PC-3 (cell line): ENCODE measurements at regions not wholly inside any gene's neighbourhood (a gene's known extent, or its start where the extent isn't known, plus 50 kb on each side); places are given as distances from the start of the nearest gene placed in this dataset.
"Not testable (repeated sequence)": the region's sequence is repeated elsewhere in the genome, so short reads cannot be mapped to it uniquely, and the experiment has no call there.

Experiments used
- ATAC-seq: fragments of 200-7000 bp; cut with Tn5 transposase; 2 replicates; pipeline ENCODE4 v1.9.1; 2020; ENCODE audit warnings: mild to moderate bottlenecking, moderate library complexity
- BruUV-seq: library from RNA; stranded (reverse); fragments of 400-500 nt; replicated peaks from 2 replicates; lab custom pipeline; 2021; lab: Mats Ljungman, UMichigan
- CTCF ChIA-PET: fragments of 300-600 bp; sonication (Branson Sonifier 250); formaldehyde crosslinking; loops from one replicate; lab custom pipeline; 2022; ENCODE audit warnings: antibody characterized with exemption; lab: Charles Lee
- POLR2A ChIA-PET: fragments of 300-600 bp; sonication (Branson Sonifier 250); formaldehyde crosslinking; loops from one replicate; lab custom pipeline; 2022; ENCODE audit warnings: antibody characterized with exemption; ENCODE audit not compliant: unreplicated experiment; lab: Charles Lee
- DNase-seq: peaks from one replicate; pipeline ENCODE4 v3.0.0-alpha.2; 2015
- H2AFZ ChIP-seq: fragments of 300-600 bp; sonication (generic); 2 replicates; pipeline ENCODE4 v1.6.0; 2016; ENCODE audit warnings: antibody characterized with exemption, low read length
- H3F3A ChIP-seq: fragments of 300-600 bp; sonication (generic); one replicate; pipeline ENCODE4 v1.6.0; 2017; ENCODE audit warnings: antibody characterized with exemption, low read length, control low read depth, mild to moderate bottlenecking; ENCODE audit not compliant: unreplicated experiment
- H3K27ac ChIP-seq: fragments of 300-600 bp; sonication (generic); 2 replicates; pipeline ENCODE4 v1.5.1; 2016; ENCODE audit warnings: mild to moderate bottlenecking, low read length
- H3K27me3 ChIP-seq: fragments of 300-600 bp; sonication (generic); 2 replicates; pipeline ENCODE4 v1.6.1; 2016; ENCODE audit warnings: low read length, mixed read lengths
- H3K36me3 ChIP-seq: fragments of 300-600 bp; sonication (generic); 2 replicates; pipeline ENCODE4 v1.6.1; 2016; ENCODE audit warnings: low read depth, mixed run types, low read length, mixed read lengths
- H3K4me1 ChIP-seq: fragments of 300-600 bp; sonication (generic); 2 replicates; pipeline ENCODE4 v1.5.1; 2016; ENCODE audit warnings: low read length; ENCODE audit not compliant: insufficient read depth
- H3K4me2 ChIP-seq: fragments of 300-600 bp; sonication (generic); 2 replicates; pipeline ENCODE4 v1.6.0; 2016; ENCODE audit warnings: low read length
- H3K4me3 ChIP-seq: fragments of 300-600 bp; sonication (generic); 2 replicates; pipeline ENCODE4 v1.5.1; 2016; ENCODE audit warnings: mild to moderate bottlenecking, low read length, mixed read lengths
- H3K79me2 ChIP-seq: fragments of 300-600 bp; sonication (generic); 2 replicates; pipeline ENCODE4 v1.6.1; 2017; ENCODE audit warnings: low read length, mixed read lengths
- H3K9ac ChIP-seq: fragments of 300-600 bp; sonication (generic); 2 replicates; pipeline ENCODE4 v1.6.0; 2016; ENCODE audit warnings: mild to moderate bottlenecking, low read length
- H3K9me2 ChIP-seq: fragments of 300-600 bp; sonication (generic); replicated peaks from 2 replicates; pipeline ENCODE4 v1.6.1; 2016; ENCODE audit warnings: mixed run types, low read length, mixed read lengths
- H3K9me3 ChIP-seq: fragments of 300-600 bp; sonication (generic); 2 replicates; pipeline ENCODE4 v1.6.1; 2016; ENCODE audit warnings: low read length, mixed read lengths
- H4K20me1 ChIP-seq: fragments of 300-600 bp; sonication (generic); 2 replicates; pipeline ENCODE4 v1.6.1; 2016; ENCODE audit warnings: low read length, mixed read lengths
- EZH2 ChIP-seq: fragments of 300-600 bp; sonication (generic); IDR thresholded peaks from one replicate; pipeline ENCODE4 v1.6.1; 2017; ENCODE audit warnings: antibody characterized with exemption, mild to moderate bottlenecking, low read length; ENCODE audit not compliant: unreplicated experiment
- EZH2phosphoT487 ChIP-seq: fragments of 300-600 bp; sonication (generic); IDR thresholded peaks from 2 replicates; pipeline ENCODE4 v1.6.1; 2018; ENCODE audit warnings: mild to moderate bottlenecking, antibody characterized with exemption, low read length, borderline replicate concordance
- intact Hi-C: fragments of 100-400 bp; cut with micrococcal nuclease; formaldehyde crosslinking; loops from 2 replicates; pipeline ENCODE4 v1.9.0; 2023
- TF ChIP-seq, protein P1 (sequence below): fragments of 300-600 bp; sonication (generic); conservative IDR thresholded peaks from 2 replicates; pipeline ENCODE4 v1.5.1; 2017; ENCODE audit warnings: antibody characterized with exemption, low read depth, mild to moderate bottlenecking, low read length

DNA sequence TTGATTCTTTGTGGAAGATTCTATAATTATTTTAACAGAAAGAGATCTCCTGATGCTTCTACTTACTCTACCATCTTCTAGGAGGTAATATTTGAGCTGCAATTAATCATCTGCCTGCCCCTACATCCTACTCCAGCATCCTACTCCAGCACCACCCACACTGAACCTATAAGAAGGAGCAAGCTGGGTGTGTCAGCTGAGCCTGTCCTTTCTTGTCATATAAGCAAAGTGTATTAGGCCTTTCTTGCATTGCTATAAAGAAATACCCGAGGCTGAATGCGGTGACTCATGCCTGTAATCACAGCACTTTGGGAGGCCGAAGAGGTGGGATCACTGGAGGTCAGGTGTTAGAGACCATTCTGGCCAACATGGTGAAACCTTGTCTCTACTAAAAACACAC, 84.2 kb upstream of the ARG1 start:
- Histone ChIP-seq H3F3A (no peaks in the 10 kb centered on the region), H3K4me1 (no peaks in the 10 kb centered on the region), H3K9me3 (no peaks in the 10 kb centered on the region), H3K79me2 (no peaks in the 10 kb centered on the region), H3K9me2 (no peaks in the 10 kb centered on the region), H2AFZ (no peak overlapping the region), H3K9ac (no peak overlapping the region), H3K36me3 (no peaks in the 10 kb centered on the region), H3K27me3 (no peaks in the 10 kb centered on the region), H3K27ac (no peak overlapping the region), H3K4me2 (no peak overlapping the region), H3K4me3 (no peak overlapping the region), H4K20me1 (no peaks in the 10 kb centered on the region)
- ATAC-seq, result no peak
- TF ChIP-seq, protein P1, sequence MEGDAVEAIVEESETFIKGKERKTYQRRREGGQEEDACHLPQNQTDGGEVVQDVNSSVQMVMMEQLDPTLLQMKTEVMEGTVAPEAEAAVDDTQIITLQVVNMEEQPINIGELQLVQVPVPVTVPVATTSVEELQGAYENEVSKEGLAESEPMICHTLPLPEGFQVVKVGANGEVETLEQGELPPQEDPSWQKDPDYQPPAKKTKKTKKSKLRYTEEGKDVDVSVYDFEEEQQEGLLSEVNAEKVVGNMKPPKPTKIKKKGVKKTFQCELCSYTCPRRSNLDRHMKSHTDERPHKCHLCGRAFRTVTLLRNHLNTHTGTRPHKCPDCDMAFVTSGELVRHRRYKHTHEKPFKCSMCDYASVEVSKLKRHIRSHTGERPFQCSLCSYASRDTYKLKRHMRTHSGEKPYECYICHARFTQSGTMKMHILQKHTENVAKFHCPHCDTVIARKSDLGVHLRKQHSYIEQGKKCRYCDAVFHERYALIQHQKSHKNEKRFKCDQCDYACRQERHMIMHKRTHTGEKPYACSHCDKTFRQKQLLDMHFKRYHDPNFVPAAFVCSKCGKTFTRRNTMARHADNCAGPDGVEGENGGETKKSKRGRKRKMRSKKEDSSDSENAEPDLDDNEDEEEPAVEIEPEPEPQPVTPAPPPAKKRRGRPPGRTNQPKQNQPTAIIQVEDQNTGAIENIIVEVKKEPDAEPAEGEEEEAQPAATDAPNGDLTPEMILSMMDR, result no peak
- no peak for TF ChIP-seq EZH2phosphoT487
- TF ChIP-seq EZH2, result no peak
- DNase-seq, result no peak
- CTCF ChIA-PET, result no interaction called here
- BruUV-seq, result no TSS peak
- POLR2A ChIA-PET, result interaction anchor here (0.6 kb wide), 1 partner anchor 248 kb away, joined by 4 read pairs; no protein-coding TSS in a partner anchor
- intact Hi-C loops, result no loop called here

DNA sequence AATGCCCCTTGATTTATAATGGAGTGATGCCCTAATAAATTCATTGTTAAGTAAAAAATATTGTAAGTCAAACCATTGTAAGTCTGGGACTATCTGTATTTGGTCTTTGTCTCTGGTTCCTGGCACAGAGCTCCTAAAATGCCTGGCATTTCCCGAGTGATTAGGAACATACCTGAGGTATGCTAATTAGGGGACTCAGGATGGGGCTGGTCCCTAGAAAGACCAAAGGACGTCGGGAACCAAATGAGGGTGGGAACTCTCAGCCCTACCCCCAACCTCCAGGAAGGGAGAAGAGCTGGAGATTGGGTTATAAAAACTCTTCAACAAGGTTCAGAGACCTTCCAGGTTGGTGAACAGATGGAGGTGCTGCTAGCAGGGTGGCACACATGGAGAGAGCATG, 82.6 kb upstream of the ARG1 start:
- no peak overlapping the region for H3K9ac ChIP-seq
- intact Hi-C loops, result no loop called here
- H3K4me1 ChIP-seq, result no peaks in the 10 kb centered on the region
- H3F3A ChIP-seq, result no peaks in the 10 kb centered on the region
- no peak overlapping the region for H2AFZ ChIP-seq
- no peaks in the 10 kb centered on the region for H3K9me3 ChIP-seq
- no TSS peak for BruUV-seq
- H3K27ac ChIP-seq, result no peak overlapping the region
- no peaks in the 10 kb centered on the region for H3K27me3 ChIP-seq
- no peak overlapping the region for H3K4me3 ChIP-seq
- DNase-seq, result no peak
- H3K4me2 ChIP-seq, result no peak overlapping the region
- H3K9me2 ChIP-seq, result no peaks in the 10 kb centered on the region
- no peak for ATAC-seq
- H3K79me2 ChIP-seq, result no peaks in the 10 kb centered on the region
- no peak for TF ChIP-seq EZH2
- no peaks in the 10 kb centered on the region for H3K36me3 ChIP-seq
- ChIA-PET CTCF (no interaction called here), POLR2A (no interaction called here)
- H4K20me1 ChIP-seq, result no peaks in the 10 kb centered on the region

DNA sequence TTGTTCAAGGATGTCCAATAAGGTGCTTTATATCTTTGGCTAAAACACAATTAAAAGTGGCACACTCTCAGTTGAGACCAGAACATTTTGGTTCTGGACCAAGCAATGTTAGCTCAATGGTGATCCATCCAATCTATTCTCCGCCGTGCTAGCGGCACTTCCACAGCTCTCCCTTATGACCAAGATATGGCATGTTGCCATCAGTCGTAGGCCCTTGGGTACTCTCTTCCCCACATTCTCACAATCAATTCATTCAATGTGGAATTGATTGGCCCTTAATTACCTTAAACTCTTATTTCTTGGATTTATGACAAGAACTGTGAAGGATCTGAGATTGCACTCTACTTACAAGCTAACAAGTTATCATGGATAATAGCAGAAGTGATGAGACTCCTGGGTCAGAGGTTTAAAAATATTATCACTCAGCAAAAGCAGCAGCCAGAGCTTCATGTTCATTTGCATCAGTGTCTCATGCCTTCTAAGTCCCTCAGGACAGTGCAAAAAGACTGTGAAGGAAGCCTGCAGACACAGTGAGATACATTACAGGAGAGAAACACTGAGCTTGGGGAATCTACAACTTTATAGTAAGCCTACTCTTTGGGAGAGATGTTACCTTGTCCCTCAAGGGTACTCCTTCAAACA, 80.0 kb upstream of the ARG1 start:
- no peak for DNase-seq
- CTCF ChIA-PET, result no interaction called here
- H3F3A ChIP-seq, result no peaks in the 10 kb centered on the region

DNA sequence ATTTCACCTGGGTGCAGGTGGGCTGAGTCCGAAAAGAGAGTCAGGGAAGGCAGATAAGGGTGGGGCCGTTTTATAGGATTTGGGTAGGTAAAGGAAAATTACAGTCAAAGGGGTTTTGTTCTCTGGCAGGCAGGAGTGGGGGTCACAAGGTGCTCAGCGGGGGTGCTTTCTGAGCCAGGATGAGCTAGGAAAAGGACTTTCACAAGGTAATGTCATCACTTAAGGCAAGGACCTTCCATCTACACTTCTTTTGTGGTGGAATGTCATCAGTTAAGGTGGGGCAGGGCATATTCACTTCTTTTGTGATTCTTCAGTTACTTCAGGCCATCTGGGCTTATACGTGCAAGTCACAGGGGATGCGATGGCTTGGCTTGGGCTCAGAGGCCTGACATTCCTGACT, 68.6 kb upstream of the ARG1 start:
- DNase-seq, BruUV-seq, CTCF ChIA-PET, POLR2A ChIA-PET, H3K9me2 ChIP-seq, H3K27ac ChIP-seq, H4K20me1 ChIP-seq, H3K27me3 ChIP-seq, intact Hi-C loops, H2AFZ ChIP-seq, H3K79me2 ChIP-seq, H3K4me2 ChIP-seq, ATAC-seq, H3K4me1 ChIP-seq, H3F3A ChIP-seq, H3K9ac ChIP-seq, H3K36me3 ChIP-seq, H3K9me3 ChIP-seq, H3K4me3 ChIP-seq: not testable (repeated sequence)

More for the DNA sequence above, 80.0 kb upstream of the ARG1 start:
- no peaks in the 10 kb centered on the region for H3K36me3 ChIP-seq
- H3K4me1 ChIP-seq, result no peaks in the 10 kb centered on the region
- no peaks in the 10 kb centered on the region for H4K20me1 ChIP-seq
- no peaks in the 10 kb centered on the region for H3K9me2 ChIP-seq
- TF ChIP-seq EZH2phosphoT487, result no peak
- no peak for TF ChIP-seq EZH2
- TF ChIP-seq, protein P1, result no peak
- no peak overlapping the region for H3K9ac ChIP-seq
- no peaks in the 10 kb centered on the region for H3K79me2 ChIP-seq
- no peak overlapping the region for H2AFZ ChIP-seq
- no peak overlapping the region for H3K4me3 ChIP-seq
- ATAC-seq, result no peak
- H3K27ac ChIP-seq, result no peak overlapping the region
- no peaks in the 10 kb centered on the region for H3K27me3 ChIP-seq
- POLR2A ChIA-PET, result no interaction called here
- intact Hi-C loops, result no loop called here
- BruUV-seq, result no TSS peak
- H3K9me3 ChIP-seq, result no peaks in the 10 kb centered on the region
- no peak overlapping the region for H3K4me2 ChIP-seq
